GM23248 (cell line): ENCODE measurements at regions not wholly inside any gene's neighbourhood (a gene's known extent, or its start where the extent isn't known, plus 50 kb on each side); places are given as distances from the start of the nearest gene placed in this dataset.

Experiments used
- DNase-seq: peaks from one replicate; pipeline ENCODE4 v3.0.0-alpha.2; 2015
- H2AFZ ChIP-seq: fragments of 200-600 bp; sonication (generic); 2 replicates; pipeline ENCODE4 v1.6.1; 2016; ENCODE audit warnings: antibody characterized with exemption
- H3F3A ChIP-seq: fragments of 200-600 bp; sonication (generic); 2 replicates; pipeline ENCODE4 v1.6.1; 2016; ENCODE audit warnings: mild to moderate bottlenecking, antibody characterized with exemption, mixed run types; ENCODE audit not compliant: insufficient read depth
- H3K27ac ChIP-seq: fragments of 200-600 bp; sonication (generic); 2 replicates; pipeline ENCODE4 v1.5.1; 2016; ENCODE audit warnings: mild to moderate bottlenecking
- H3K27me3 ChIP-seq: fragments of 200-600 bp; sonication (generic); replicated peaks from 2 replicates; pipeline ENCODE4 v1.6.1; 2016; ENCODE audit warnings: mild to moderate bottlenecking; ENCODE audit not compliant: insufficient read depth
- H3K36me3 ChIP-seq: fragments of 200-600 bp; sonication (generic); 2 replicates; pipeline ENCODE4 v1.6.1; 2016; ENCODE audit warnings: low read depth, mild to moderate bottlenecking
- H3K4me1 ChIP-seq: fragments of 200-600 bp; sonication (generic); 2 replicates; pipeline ENCODE4 v1.6.1; 2016; ENCODE audit warnings: mild to moderate bottlenecking; ENCODE audit not compliant: insufficient read depth
- H3K4me2 ChIP-seq: fragments of 200-600 bp; sonication (generic); one replicate; pipeline ENCODE4 v1.6.1; 2016; ENCODE audit warnings: mild to moderate bottlenecking; ENCODE audit not compliant: unreplicated experiment
- H3K4me3 ChIP-seq: fragments of 200-600 bp; sonication (generic); 2 replicates; pipeline ENCODE4 v1.5.1; 2016; ENCODE audit warnings: mild to moderate bottlenecking
- H3K79me2 ChIP-seq: fragments of 200-600 bp; sonication (generic); 2 replicates; pipeline ENCODE4 v1.6.1; 2016; ENCODE audit warnings: mild to moderate bottlenecking; ENCODE audit not compliant: insufficient read depth
- H3K9ac ChIP-seq: fragments of 200-600 bp; sonication (generic); 2 replicates; pipeline ENCODE4 v1.6.1; 2016; ENCODE audit warnings: mild to moderate bottlenecking
- H3K9me2 ChIP-seq: fragments of 200-600 bp; sonication (generic); 2 replicates; pipeline ENCODE4 v1.6.1; 2016; ENCODE audit warnings: mixed run types, mild to moderate bottlenecking, moderate library complexity; ENCODE audit not compliant: insufficient read depth
- H3K9me3 ChIP-seq: fragments of 200-600 bp; sonication (generic); one replicate; pipeline ENCODE4 v1.6.1; 2017; ENCODE audit warnings: low read depth
- H4K20me1 ChIP-seq: fragments of 200-600 bp; sonication (generic); 2 replicates; pipeline ENCODE4 v1.6.0; 2016; ENCODE audit not compliant: insufficient read depth
- EZH2 ChIP-seq: fragments of 200-600 bp; sonication (generic); IDR thresholded peaks from 2 replicates; pipeline ENCODE4 v1.6.1; 2018; ENCODE audit warnings: antibody characterized with exemption, mild to moderate bottlenecking; ENCODE audit not compliant: insufficient read depth, poor library complexity, severe bottlenecking
- EZH2phosphoT487 ChIP-seq: fragments of 200-600 bp; sonication (generic); IDR thresholded peaks from 2 replicates; pipeline ENCODE4 v1.6.1; 2018; ENCODE audit warnings: antibody characterized with exemption, moderate library complexity, mild to moderate bottlenecking, low read depth; ENCODE audit not compliant: insufficient read depth
- WGBS, 2 experiments: methylation state at CpG; one replicate each; pipeline ENCODE4 v1.1.6; 2015 to 2017; ENCODE audit warnings: low lambda C conversion rate in 2 of 2, low coverage in 1 of 2; ENCODE audit errors: missing lambda C conversion rate in 2 of 2; 5-methylcytosine and 5-hydroxymethylcytosine counted together
- in situ Hi-C: fragments of 300-500 bp; cut with MboI; formaldehyde crosslinking; loops from 2 replicates; pipeline ENCODE4 v1.15.0; 2020

DNA sequence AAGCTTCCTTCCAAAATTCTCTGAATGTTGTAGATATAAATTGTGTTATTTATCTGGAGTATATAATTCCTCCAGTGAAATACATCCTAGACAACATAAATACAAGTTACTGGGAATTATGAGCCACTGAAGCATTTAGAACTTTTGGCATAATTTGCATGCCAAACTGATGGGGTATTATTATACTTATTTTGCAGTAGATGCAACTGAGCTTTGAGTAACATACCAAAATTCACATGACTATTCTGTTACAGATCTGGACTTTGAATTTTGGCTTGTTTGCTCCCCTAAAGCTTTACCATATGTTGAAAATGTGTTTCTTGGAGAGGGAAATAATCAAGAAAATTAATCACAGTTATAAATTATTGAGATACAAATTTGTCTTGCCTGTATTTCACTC is 372.5 kb downstream of the CDH11 start:
- no peaks in the 10 kb centered on the region for H3K79me2 ChIP-seq
- peaks cover 10% of the 10 kb centered on the region for H3F3A ChIP-seq
- no peak overlapping the region for H3K9ac ChIP-seq
- H3K9me3 ChIP-seq: no peaks in the 10 kb centered on the region
- H3K4me3 ChIP-seq: no peak overlapping the region
- no peaks in the 10 kb centered on the region for H4K20me1 ChIP-seq
- peaks cover 25% of the 10 kb centered on the region for H3K4me1 ChIP-seq
- H3K9me2 ChIP-seq: no peaks in the 10 kb centered on the region
- H2AFZ ChIP-seq: no peak overlapping the region
- TF ChIP-seq EZH2 (no peak), EZH2phosphoT487 (no peak)
- H3K27ac ChIP-seq: no peak overlapping the region
- no peak overlapping the region for H3K4me2 ChIP-seq
- in situ Hi-C loops: no loop called here
- H3K27me3 ChIP-seq: peaks cover 10% of the 10 kb centered on the region
- H3K36me3 ChIP-seq: no peaks in the 10 kb centered on the region
- DNase-seq: no peak

DNA sequence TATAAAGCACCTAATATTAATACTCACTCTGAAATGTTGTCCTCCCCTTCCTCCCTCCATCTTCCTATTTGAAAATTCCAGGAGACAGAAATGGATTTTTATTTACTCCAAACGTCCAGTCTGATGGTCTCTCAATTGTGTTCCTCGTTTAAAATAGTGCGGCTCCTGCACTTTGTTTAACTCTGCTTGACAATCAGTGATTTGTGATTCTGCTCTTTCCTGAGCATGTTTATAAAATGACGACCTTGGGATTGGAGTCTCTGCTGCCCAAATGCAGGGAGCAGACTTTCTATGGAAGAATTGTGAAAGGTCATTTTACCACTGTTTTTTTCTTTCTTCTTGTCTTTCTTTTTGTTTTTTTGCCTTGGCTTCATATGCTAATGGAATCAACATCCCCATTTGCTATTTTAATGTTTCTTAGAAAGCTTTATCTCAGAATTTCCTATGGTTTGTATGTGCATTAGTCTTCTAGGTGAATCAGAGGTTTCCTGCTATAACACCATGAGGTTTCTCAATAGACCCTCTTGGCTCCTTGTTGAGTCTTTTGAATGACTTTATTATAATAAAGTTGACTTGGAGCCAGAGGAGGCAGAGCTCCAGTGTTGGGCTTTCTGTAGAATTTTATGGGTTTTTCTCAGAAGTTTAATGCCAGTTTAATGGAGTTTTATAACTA is 376.5 kb downstream of the CDH11 start:
- H3K9ac ChIP-seq: no peak overlapping the region
- DNase-seq: no peak
- H3K9me3 ChIP-seq: no peaks in the 10 kb centered on the region
- TF ChIP-seq EZH2: no peak
- no peak overlapping the region for H3K4me3 ChIP-seq
- H2AFZ ChIP-seq: no peak overlapping the region
- in situ Hi-C loops: no loop called here
- H4K20me1 ChIP-seq: no peaks in the 10 kb centered on the region
- WGBS, 2 experiments: 73 to 74% methylated on average over 4 of the region's 4 CpGs
- H3F3A ChIP-seq: no peaks in the 10 kb centered on the region
- H3K27me3 ChIP-seq: peaks cover 10% of the 10 kb centered on the region
- H3K79me2 ChIP-seq: no peaks in the 10 kb centered on the region
- no peak overlapping the region for H3K4me2 ChIP-seq
- H3K9me2 ChIP-seq: no peaks in the 10 kb centered on the region; the same call in 1 of the 2 replicates
- no peaks in the 10 kb centered on the region for H3K36me3 ChIP-seq
- H3K4me1 ChIP-seq: no peaks in the 10 kb centered on the region
- H3K27ac ChIP-seq: no peak overlapping the region

DNA sequence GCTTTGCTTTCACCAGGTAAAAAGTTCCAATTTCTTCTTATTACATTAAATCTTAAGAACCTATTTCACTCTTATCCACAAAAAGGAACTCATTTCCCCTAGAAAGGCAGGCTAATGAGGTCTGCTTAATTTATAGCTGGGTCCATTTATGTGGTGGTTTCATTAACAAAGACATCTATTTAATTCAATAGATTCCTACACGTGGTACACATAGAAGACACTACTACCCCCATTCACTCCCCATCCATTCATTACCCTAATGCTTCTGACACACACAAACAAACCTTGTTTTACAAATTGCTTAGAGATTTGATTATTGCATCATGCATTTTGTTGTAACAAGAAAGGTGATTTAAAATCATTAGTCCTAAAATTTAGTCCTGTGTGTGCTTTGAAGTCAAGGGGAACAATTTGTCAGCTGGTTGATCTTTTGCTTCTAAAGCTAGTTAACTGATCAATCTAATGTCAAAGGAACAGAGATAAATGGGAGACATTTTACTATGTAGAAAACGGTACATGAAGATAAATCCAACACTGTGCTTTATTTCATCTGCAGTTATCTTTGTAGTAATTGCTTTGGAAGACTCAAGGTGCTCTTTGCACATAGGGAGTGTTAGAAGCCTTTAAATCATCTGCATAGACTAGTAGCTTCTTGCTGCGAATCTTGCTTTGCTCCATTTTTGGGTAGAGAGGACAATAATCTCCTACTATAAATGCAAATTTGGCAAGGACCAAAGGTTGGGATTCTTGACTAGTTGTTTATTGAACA is 379.2 kb downstream of the CDH11 start:
- Histone ChIP-seq H4K20me1 (no peaks in the 10 kb centered on the region), H3K9me3 (no peaks in the 10 kb centered on the region), H3K4me2 (no peak overlapping the region), H3K27ac (no peak overlapping the region), H3K4me1 (peaks cover 11% of the 10 kb centered on the region), H3K79me2 (no peaks in the 10 kb centered on the region), H3K36me3 (no peaks in the 10 kb centered on the region), H3K4me3 (no peak overlapping the region), H3F3A (peaks cover 17% of the 10 kb centered on the region; the same call in 1 of the 2 replicates), H3K9ac (no peak overlapping the region), H3K9me2 (no peaks in the 10 kb centered on the region; the same call in 1 of the 2 replicates), H3K27me3 (peaks cover 4% of the 10 kb centered on the region), H2AFZ (no peak overlapping the region)
- DNase-seq: no peak
- TF ChIP-seq EZH2: no peak
- TF ChIP-seq EZH2phosphoT487: no peak
- in situ Hi-C loops: no loop called here
- WGBS, 2 experiments: 86 to 88% methylated on average over 3 of the region's 3 CpGs

DNA sequence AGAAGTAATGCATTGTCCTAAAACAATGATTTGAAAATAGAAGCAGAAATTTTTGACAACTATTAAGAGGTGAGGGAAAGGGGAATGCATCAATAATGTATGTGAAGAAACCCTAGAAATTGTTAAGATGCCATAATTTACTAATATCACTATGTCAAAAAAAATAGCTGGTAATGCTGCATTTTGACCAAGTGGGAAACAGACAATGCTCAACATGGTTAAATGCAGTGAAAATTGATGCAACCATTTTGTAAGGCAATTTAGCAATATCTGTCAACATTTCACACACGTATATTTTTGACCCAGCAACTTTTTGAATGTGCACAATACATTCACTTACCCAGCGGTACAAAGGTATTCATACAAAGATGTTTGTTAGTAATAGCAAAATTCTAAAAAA is 381.6 kb downstream of the CDH11 start:
- Histone ChIP-seq H3K27ac (no peak overlapping the region), H3K9me3 (no peaks in the 10 kb centered on the region), H4K20me1 (no peaks in the 10 kb centered on the region), H3K4me1 (peaks cover 11% of the 10 kb centered on the region), H2AFZ (no peak overlapping the region), H3F3A (peaks cover 17% of the 10 kb centered on the region; the same call in 1 of the 2 replicates), H3K79me2 (no peaks in the 10 kb centered on the region), H3K4me3 (no peak overlapping the region), H3K4me2 (no peak overlapping the region), H3K27me3 (peaks cover 4% of the 10 kb centered on the region; the same call in 1 of the 2 replicates), H3K9ac (no peak overlapping the region), H3K9me2 (no peaks in the 10 kb centered on the region; the same call in 1 of the 2 replicates), H3K36me3 (no peaks in the 10 kb centered on the region)
- DNase-seq: no peak
- in situ Hi-C loops: no loop called here
- 62 to 66% methylated on average over 2 of the region's 2 CpGs for WGBS, 2 experiments
- TF ChIP-seq EZH2 (no peak), EZH2phosphoT487 (no peak)
